HCT116 (cell line): ENCODE measurements at regions not wholly inside any gene's neighbourhood (a gene's known extent, or its start where the extent isn't known, plus 50 kb on each side); places are given as distances from the start of the nearest gene placed in this dataset.

Source experiments
- ATAC-seq: fragments of 200-7000 bp; cut with Tn5 transposase; 2 replicates; pipeline ENCODE4 v1.9.1; 2020; ENCODE audit warnings: mild to moderate bottlenecking, moderate library complexity
- BruUV-seq: library from RNA; stranded (reverse); fragments of 400-500 nt; replicated peaks from 2 replicates; lab custom pipeline; 2021; lab: Mats Ljungman, UMichigan
- CTCF ChIA-PET: fragments of 300-600 bp; sonication (Branson Sonifier 250); formaldehyde crosslinking; loops from one replicate; lab custom pipeline; 2021; ENCODE audit warnings: antibody characterized with exemption; lab: Charles Lee
- POLR2A ChIA-PET: fragments of 300-600, 350-600 bp; sonication (Branson Sonifier 250); formaldehyde crosslinking; loops from one replicate; lab custom pipeline; 2021; ENCODE audit warnings: antibody characterized with exemption; lab: Charles Lee
- RAD21 ChIA-PET, 2 experiments: fragments of 300-600 bp; sonication (Branson Sonifier 250); formaldehyde crosslinking; loops; one replicate each; lab custom pipeline; 2023; ENCODE audit warnings: low total read pairs in 2 of 2; ENCODE audit not compliant: uncharacterized antibody in 2 of 2, unreplicated experiment in 2 of 2, low non-redundant PET in 1 of 2; lab: Charles Lee
- DNase-seq: peaks from one replicate; pipeline ENCODE4 v3.0.0-alpha.2; 2010; ENCODE audit warnings: low read depth, low spot score
- H2AFZ ChIP-seq: fragments of 200-600 bp; shearing (Covaris generic), sonication (generic); 2 replicates; pipeline ENCODE4 v1.6.1; 2017; ENCODE audit warnings: low read depth, mixed run types, mixed read lengths, antibody characterized with exemption, low read length; ENCODE audit not compliant: poor library complexity, severe bottlenecking
- H3K27ac ChIP-seq: 2 replicates; pipeline ENCODE4 v1.5.1; 2012; ENCODE audit warnings: low read depth, low read length
- H3K27me3 ChIP-seq: fragments of 200-600 bp; sonication (generic); 2 replicates; pipeline ENCODE4 v1.6.1; 2016; ENCODE audit warnings: mixed run types, low read length, mixed read lengths; ENCODE audit not compliant: insufficient read depth
- H3K36me3 ChIP-seq, 2 experiments: fragments of 200-500 bp in 1 of 2; fragments of 200-600 bp in 1 of 2; sonication (Bioruptor generic) in 1 of 2; sonication (generic) in 1 of 2; 2 replicates each; pipeline versions ENCODE4 v1.5.1 to v1.6.1; 2014 to 2016; ENCODE audit warnings: low read length in 2 of 2, inconsistent platforms in 1 of 2, mixed read lengths in 1 of 2, mixed run types in 1 of 2; ENCODE audit not compliant: insufficient read depth in 2 of 2, control insufficient read depth in 1 of 2
- H3K4me1 ChIP-seq, 2 experiments: fragments of 200-600 bp in 1 of 2; sonication (generic) in 1 of 2; 2 replicates each; pipeline versions ENCODE4 v1.5.1 to v1.6.1; 2012 to 2017; ENCODE audit warnings: low read length in 2 of 2, inconsistent platforms in 1 of 2, mild to moderate bottlenecking in 1 of 2, mixed read lengths in 1 of 2, mixed run types in 1 of 2, moderate library complexity in 1 of 2; ENCODE audit not compliant: insufficient read depth in 2 of 2, control insufficient read depth in 1 of 2
- H3K4me2 ChIP-seq: fragments of 200-600 bp; sonication (generic); 2 replicates; pipeline ENCODE4 v1.6.1; 2017; ENCODE audit warnings: mixed run types, low read length, mixed read lengths
- H3K4me3 ChIP-seq, 2 experiments: fragments of 200-600 bp in 1 of 2; sonication (generic) in 1 of 2; replicated peaks in 1 of 2; 2 replicates each; pipeline ENCODE4 v1.5.1; 2011 to 2016; ENCODE audit warnings: low read length in 2 of 2, control low read depth in 1 of 2, low read depth in 1 of 2, mild to moderate bottlenecking in 1 of 2, mixed read lengths in 1 of 2, mixed run types in 1 of 2
- H3K79me2 ChIP-seq: fragments of 200-600 bp; sonication (generic); 2 replicates; pipeline ENCODE4 v1.6.1; 2017; ENCODE audit warnings: mild to moderate bottlenecking, mixed run types, low read length, moderate library complexity, mixed read lengths; ENCODE audit not compliant: insufficient read depth
- H3K9ac ChIP-seq: fragments of 200-600 bp; sonication (generic); 2 replicates; pipeline ENCODE4 v1.6.1; 2016; ENCODE audit warnings: low read length, mixed read lengths
- H3K9me2 ChIP-seq: fragments of 200-600 bp; sonication (generic), shearing (Covaris generic); 2 replicates; pipeline ENCODE4 v1.6.1; 2017; ENCODE audit warnings: mixed run types, mild to moderate bottlenecking, moderate library complexity; ENCODE audit not compliant: insufficient read depth
- H3K9me3 ChIP-seq, 2 experiments: fragments of 200-500 bp in 1 of 2; fragments of 200-600 bp in 1 of 2; sonication (Bioruptor generic) in 1 of 2; sonication (generic) in 1 of 2; 2 replicates each; pipeline ENCODE4 v1.6.1; 2014 to 2017; ENCODE audit warnings: low read length in 2 of 2, mixed read lengths in 2 of 2, inconsistent platforms in 1 of 2, low read depth in 1 of 2, mild to moderate bottlenecking in 1 of 2, mixed run types in 1 of 2, moderate library complexity in 1 of 2; ENCODE audit not compliant: control insufficient read depth in 1 of 2, insufficient read depth in 1 of 2
- H4K20me1 ChIP-seq: fragments of 200-600 bp; sonication (generic), shearing (Covaris generic); 2 replicates; pipeline ENCODE4 v1.6.1; 2017; ENCODE audit warnings: mixed run types, mild to moderate bottlenecking, moderate library complexity; ENCODE audit not compliant: insufficient read depth
- CBX3 ChIP-seq: IDR thresholded peaks from 2 replicates; pipeline ENCODE4 v1.6.1; 2012; ENCODE audit warnings: low read depth
- CEBPB ChIP-seq: IDR thresholded peaks from 2 replicates; pipeline ENCODE4 v1.6.1; 2012; ENCODE audit warnings: low read depth
- EZH2phosphoT487 ChIP-seq: fragments of 200-600 bp; IDR thresholded peaks from 2 replicates; pipeline ENCODE4 v1.6.1; 2018; ENCODE audit warnings: antibody characterized with exemption, borderline replicate concordance
- FOSL1 ChIP-seq: IDR thresholded peaks from 2 replicates; pipeline ENCODE4 v1.6.1; 2012; ENCODE audit warnings: low read depth
- JUND ChIP-seq: IDR thresholded peaks from 2 replicates; pipeline ENCODE4 v1.6.1; 2012
- POLR2A ChIP-seq: IDR thresholded peaks from 2 replicates; pipeline ENCODE4 v1.7.0; 2011; ENCODE audit warnings: borderline replicate concordance; ENCODE audit not compliant: insufficient read depth, insufficient read length; ENCODE audit errors: extremely low read depth
- SIN3A ChIP-seq: IDR thresholded peaks from 2 replicates; pipeline ENCODE4 v1.6.1; 2012; ENCODE audit warnings: low read depth
- SP1 ChIP-seq: IDR thresholded peaks from 2 replicates; pipeline ENCODE4 v1.6.1; 2012; ENCODE audit warnings: low read depth
- YY1 ChIP-seq: IDR thresholded peaks from 2 replicates; pipeline ENCODE4 v1.6.1; 2011; ENCODE audit warnings: low read length, low read depth, moderate library complexity, mild to moderate bottlenecking; ENCODE audit not compliant: insufficient replicate concordance; ENCODE audit errors: extremely low read depth
- ZBTB33 ChIP-seq: IDR thresholded peaks from 2 replicates; pipeline ENCODE4 v1.6.1; 2011; ENCODE audit warnings: mild to moderate bottlenecking, low read length, moderate library complexity; ENCODE audit not compliant: insufficient replicate concordance; ENCODE audit errors: extremely low read depth
- ZFX ChIP-seq: fragments of 450-650 bp; IDR thresholded peaks from 2 replicates; pipeline ENCODE4 v1.6.1; 2017
- ZNF274 ChIP-seq: fragments of 200-500 bp; sonication (Bioruptor generic); IDR thresholded peaks from 2 replicates; pipeline ENCODE4 v1.6.1; 2014; ENCODE audit warnings: mild to moderate bottlenecking, low read depth, low read length, inconsistent platforms
- intact Hi-C: fragments of 100-400 bp; cut with micrococcal nuclease; formaldehyde crosslinking; loops from 2 replicates; pipeline ENCODE4 v1.10.0; 2022
- TF ChIP-seq, protein P1 (sequence below), 3 experiments: fragments of 200-600 bp in 1 of 3; sonication (generic) in 1 of 3; IDR thresholded peaks in 2 of 3; conservative IDR thresholded peaks in 1 of 3; 2 replicates each; pipeline ENCODE4 v1.5.1; 2012 to 2017; ENCODE audit warnings: low read depth in 2 of 3, low read length in 2 of 3, antibody characterized with exemption in 1 of 3, borderline replicate concordance in 1 of 3, control low read depth in 1 of 3, mild to moderate bottlenecking in 1 of 3, mixed read lengths in 1 of 3, mixed run types in 1 of 3, moderate library complexity in 1 of 3; ENCODE audit not compliant: insufficient read depth in 1 of 3
- TF ChIP-seq, protein P2 (sequence below): IDR thresholded peaks from 2 replicates; pipeline ENCODE4 v1.6.1; 2012; ENCODE audit warnings: low read depth

- BruUV-seq: no TSS peak
- TF ChIP-seq YY1 (no peak), EZH2phosphoT487 (no peak), CBX3 (no peak), FOSL1 (no peak), ZNF274 (no peak), CEBPB (no peak), SIN3A (no peak), ZBTB33 (no peak), POLR2A (no peak), ZFX (no peak), JUND (no peak), SP1 (no peak)
- TF ChIP-seq, protein P1, sequence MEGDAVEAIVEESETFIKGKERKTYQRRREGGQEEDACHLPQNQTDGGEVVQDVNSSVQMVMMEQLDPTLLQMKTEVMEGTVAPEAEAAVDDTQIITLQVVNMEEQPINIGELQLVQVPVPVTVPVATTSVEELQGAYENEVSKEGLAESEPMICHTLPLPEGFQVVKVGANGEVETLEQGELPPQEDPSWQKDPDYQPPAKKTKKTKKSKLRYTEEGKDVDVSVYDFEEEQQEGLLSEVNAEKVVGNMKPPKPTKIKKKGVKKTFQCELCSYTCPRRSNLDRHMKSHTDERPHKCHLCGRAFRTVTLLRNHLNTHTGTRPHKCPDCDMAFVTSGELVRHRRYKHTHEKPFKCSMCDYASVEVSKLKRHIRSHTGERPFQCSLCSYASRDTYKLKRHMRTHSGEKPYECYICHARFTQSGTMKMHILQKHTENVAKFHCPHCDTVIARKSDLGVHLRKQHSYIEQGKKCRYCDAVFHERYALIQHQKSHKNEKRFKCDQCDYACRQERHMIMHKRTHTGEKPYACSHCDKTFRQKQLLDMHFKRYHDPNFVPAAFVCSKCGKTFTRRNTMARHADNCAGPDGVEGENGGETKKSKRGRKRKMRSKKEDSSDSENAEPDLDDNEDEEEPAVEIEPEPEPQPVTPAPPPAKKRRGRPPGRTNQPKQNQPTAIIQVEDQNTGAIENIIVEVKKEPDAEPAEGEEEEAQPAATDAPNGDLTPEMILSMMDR (IDR thresholded peaks at IDR 0.05 in 2 of 3, conservative IDR thresholded peaks at IDR 0.05 in 1 of 3; ENCODE audit: borderline replicate concordance in 1 of 3, insufficient read depth in 1 of 3, low read depth in 2 of 3, low read length in 2 of 3): no peak
- TF ChIP-seq, protein P2, sequence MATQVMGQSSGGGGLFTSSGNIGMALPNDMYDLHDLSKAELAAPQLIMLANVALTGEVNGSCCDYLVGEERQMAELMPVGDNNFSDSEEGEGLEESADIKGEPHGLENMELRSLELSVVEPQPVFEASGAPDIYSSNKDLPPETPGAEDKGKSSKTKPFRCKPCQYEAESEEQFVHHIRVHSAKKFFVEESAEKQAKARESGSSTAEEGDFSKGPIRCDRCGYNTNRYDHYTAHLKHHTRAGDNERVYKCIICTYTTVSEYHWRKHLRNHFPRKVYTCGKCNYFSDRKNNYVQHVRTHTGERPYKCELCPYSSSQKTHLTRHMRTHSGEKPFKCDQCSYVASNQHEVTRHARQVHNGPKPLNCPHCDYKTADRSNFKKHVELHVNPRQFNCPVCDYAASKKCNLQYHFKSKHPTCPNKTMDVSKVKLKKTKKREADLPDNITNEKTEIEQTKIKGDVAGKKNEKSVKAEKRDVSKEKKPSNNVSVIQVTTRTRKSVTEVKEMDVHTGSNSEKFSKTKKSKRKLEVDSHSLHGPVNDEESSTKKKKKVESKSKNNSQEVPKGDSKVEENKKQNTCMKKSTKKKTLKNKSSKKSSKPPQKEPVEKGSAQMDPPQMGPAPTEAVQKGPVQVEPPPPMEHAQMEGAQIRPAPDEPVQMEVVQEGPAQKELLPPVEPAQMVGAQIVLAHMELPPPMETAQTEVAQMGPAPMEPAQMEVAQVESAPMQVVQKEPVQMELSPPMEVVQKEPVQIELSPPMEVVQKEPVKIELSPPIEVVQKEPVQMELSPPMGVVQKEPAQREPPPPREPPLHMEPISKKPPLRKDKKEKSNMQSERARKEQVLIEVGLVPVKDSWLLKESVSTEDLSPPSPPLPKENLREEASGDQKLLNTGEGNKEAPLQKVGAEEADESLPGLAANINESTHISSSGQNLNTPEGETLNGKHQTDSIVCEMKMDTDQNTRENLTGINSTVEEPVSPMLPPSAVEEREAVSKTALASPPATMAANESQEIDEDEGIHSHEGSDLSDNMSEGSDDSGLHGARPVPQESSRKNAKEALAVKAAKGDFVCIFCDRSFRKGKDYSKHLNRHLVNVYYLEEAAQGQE: no peak
- H3K4me2 ChIP-seq: no peak overlapping the region
- H2AFZ ChIP-seq: no peak overlapping the region
- H3K36me3 ChIP-seq: no peaks in the 10 kb centered on the region
- H3K9me3 ChIP-seq: no peaks in the 10 kb centered on the region
- intact Hi-C loops: no loop called here
- no peaks in the 10 kb centered on the region for H3K4me1 ChIP-seq
- DNase-seq: no peak
- no peaks in the 10 kb centered on the region for H3K9me2 ChIP-seq
- POLR2A ChIA-PET: no interaction called here
- H3K9ac ChIP-seq: no peak overlapping the region
- CTCF ChIA-PET: no interaction called here
- H3K4me3 ChIP-seq: no peak overlapping the region
- no peak overlapping the region for H3K27ac ChIP-seq
- RAD21 ChIA-PET: no interaction called here
- no peaks in the 10 kb centered on the region for H4K20me1 ChIP-seq
- ATAC-seq: no peak
- H3K27me3 ChIP-seq: peaks cover 12% of the 10 kb centered on the region; the same call in 1 of the 2 replicates
- H3K79me2 ChIP-seq: no peaks in the 10 kb centered on the region
Observed at GRCh38 chr4:3708611-3709010, 57.6 kb upstream of the ADRA2C start.
